Parathyroid adenoma (tissue), 2 donors: ENCODE measurements at regions not wholly inside any gene's neighbourhood (a gene's known extent, or its start where the extent isn't known, plus 50 kb on each side); places are given as distances from the start of the nearest gene placed in this dataset.

Experiments
- H2AFZ ChIP-seq: fragments of 300-600 bp; sonication (generic); one replicate; pipeline ENCODE4 v1.7.0; 2017; ENCODE audit warnings: antibody characterized with exemption, mild to moderate bottlenecking
- H3K27ac ChIP-seq: fragments of 300-600 bp; sonication (generic); one replicate; pipeline ENCODE4 v1.7.0; 2017
- H3K27me3 ChIP-seq: fragments of 300-600 bp; sonication (generic); one replicate; pipeline ENCODE4 v1.7.0; 2017; ENCODE audit warnings: low read length; ENCODE audit not compliant: control insufficient read depth, insufficient read depth
- H3K36me3 ChIP-seq: fragments of 300-600 bp; sonication (generic); one replicate; pipeline ENCODE4 v1.7.0; 2017; ENCODE audit warnings: low read length; ENCODE audit not compliant: control insufficient read depth, insufficient read depth
- H3K4me1 ChIP-seq: fragments of 300-600 bp; sonication (generic); one replicate; pipeline ENCODE4 v1.7.0; 2017; ENCODE audit warnings: control low read depth
- H3K4me2 ChIP-seq: fragments of 300-600 bp; sonication (generic); one replicate; pipeline ENCODE4 v1.7.0; 2017; ENCODE audit warnings: low read length
- H3K4me3 ChIP-seq: fragments of 300-600 bp; sonication (generic); one replicate; pipeline ENCODE4 v1.7.0; 2017; ENCODE audit warnings: low read depth, low read length
- H3K79me2 ChIP-seq: fragments of 300-600 bp; sonication (generic); one replicate; pipeline ENCODE4 v1.7.0; 2017; ENCODE audit warnings: control low read depth
- H3K9ac ChIP-seq: fragments of 300-600 bp; sonication (generic); one replicate; pipeline ENCODE4 v1.7.0; 2017; ENCODE audit warnings: mild to moderate bottlenecking
- H3K9me3 ChIP-seq: fragments of 300-600 bp; sonication (generic); one replicate; pipeline ENCODE4 v1.7.0; 2017; ENCODE audit warnings: low read length; ENCODE audit not compliant: control insufficient read depth
- TF ChIP-seq, protein P1 (sequence below): fragments of 300-600 bp; sonication (generic); IDR thresholded peaks from one replicate; pipeline ENCODE4 v1.7.0; 2017; ENCODE audit warnings: antibody characterized with exemption, mild to moderate bottlenecking
- donor health status: primary hyperparathyroidism.

DNA sequence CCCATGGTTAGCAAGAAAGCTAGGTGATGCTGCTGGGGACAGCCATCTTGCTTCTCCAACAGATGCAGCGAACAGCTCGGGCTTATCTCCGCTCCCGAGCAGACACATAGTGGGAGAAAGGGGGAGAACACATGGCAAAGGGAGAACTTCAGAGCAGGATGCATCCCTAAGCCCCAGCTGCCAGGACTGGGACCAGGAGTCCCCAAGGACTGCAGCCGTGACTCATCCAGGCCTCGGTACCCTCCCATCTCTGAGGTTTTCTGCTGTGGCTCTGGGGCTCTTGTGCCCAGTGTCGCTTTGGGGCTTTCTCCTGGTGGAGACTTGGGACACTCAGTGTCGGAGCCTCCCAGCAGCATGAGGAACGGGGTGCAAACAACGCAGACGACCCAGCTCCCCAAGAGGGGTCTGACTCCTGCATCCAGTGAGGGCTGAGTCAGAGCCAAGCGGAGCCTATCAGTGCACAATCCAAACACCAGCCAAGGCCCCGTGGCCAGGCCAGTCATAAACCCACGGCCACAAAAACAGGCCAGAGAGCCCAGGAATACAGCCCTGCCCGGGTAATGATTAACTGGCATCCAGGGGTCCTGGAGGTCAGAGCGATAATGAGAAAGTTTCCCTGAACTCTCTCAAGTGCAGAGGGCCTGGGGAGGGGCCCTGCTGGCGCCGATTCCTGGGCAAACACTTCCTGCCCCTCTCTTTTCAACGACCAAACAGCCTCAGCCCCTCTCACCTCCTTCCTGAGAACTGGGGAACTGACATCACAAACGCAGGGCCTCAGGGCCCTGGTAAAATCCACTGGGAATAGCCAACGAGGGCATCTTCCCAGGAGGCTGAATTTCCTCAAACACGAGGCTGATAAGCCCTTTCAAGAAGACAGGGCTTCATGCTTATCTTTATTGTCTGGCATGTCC is 202.9 kb downstream of the USP12 start:
- H3K4me1 ChIP-seq, result no peaks in the 10 kb centered on the region
- no peaks in the 10 kb centered on the region for H3K27me3 ChIP-seq
- H3K27ac ChIP-seq, result no peak overlapping the region
- H2AFZ ChIP-seq, result no peak overlapping the region
- H3K9ac ChIP-seq, result no peak overlapping the region
- H3K9me3 ChIP-seq, result no peaks in the 10 kb centered on the region
- no peaks in the 10 kb centered on the region for H3K79me2 ChIP-seq
- TF ChIP-seq, protein P1, sequence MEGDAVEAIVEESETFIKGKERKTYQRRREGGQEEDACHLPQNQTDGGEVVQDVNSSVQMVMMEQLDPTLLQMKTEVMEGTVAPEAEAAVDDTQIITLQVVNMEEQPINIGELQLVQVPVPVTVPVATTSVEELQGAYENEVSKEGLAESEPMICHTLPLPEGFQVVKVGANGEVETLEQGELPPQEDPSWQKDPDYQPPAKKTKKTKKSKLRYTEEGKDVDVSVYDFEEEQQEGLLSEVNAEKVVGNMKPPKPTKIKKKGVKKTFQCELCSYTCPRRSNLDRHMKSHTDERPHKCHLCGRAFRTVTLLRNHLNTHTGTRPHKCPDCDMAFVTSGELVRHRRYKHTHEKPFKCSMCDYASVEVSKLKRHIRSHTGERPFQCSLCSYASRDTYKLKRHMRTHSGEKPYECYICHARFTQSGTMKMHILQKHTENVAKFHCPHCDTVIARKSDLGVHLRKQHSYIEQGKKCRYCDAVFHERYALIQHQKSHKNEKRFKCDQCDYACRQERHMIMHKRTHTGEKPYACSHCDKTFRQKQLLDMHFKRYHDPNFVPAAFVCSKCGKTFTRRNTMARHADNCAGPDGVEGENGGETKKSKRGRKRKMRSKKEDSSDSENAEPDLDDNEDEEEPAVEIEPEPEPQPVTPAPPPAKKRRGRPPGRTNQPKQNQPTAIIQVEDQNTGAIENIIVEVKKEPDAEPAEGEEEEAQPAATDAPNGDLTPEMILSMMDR, result no peak
- no peaks in the 10 kb centered on the region for H3K36me3 ChIP-seq
- H3K4me3 ChIP-seq, result no peak overlapping the region
- H3K4me2 ChIP-seq, result no peak overlapping the region

DNA sequence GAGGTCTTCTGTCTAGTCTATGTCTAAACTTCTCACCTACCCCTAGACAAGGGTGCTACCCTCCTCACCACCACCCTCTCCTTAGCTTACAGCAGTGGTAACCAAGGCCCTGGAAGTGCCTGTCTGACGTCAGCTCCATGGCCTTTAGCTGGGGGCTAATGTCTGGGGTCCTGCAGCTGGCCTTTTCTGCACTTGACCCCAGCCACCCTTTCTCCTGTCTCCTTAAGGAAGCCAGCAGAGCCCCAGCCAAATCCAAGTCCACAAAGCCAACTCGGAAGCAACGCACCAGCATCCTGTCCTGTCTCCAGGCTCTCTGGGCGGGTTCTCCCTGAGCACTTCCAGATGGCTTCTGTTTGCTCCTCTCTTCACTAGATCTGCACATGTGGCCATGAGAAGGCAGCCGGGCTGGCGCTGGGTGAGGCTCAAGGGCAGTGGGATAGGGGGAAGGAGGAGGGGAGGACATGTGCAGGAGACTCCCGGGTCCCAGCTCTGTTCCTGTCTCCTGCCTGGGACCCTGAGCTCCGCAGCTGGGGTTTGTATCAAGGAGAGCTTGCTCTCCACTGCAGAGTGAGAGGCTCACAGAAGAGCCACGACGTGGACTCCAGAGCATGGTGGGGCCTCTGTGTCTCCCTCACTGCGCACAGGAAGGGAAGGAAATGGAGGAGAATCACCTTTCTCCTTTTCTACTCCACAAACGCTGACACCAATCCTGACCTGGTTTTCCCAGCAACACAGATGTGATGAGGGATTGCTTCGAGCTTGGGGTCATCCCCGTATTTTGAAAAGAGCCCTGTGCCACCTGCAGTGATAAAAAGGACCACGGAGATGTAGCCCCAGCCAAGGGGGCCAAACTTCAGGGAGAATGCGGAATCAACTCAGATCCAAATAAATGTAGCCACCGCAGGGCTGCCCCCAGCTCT is 204.2 kb downstream of the USP12 start:
- Histone ChIP-seq H3K9me3 (no peaks in the 10 kb centered on the region), H3K9ac (no peak overlapping the region), H3K27ac (no peak overlapping the region), H3K4me2 (no peak overlapping the region), H3K36me3 (no peaks in the 10 kb centered on the region), H3K79me2 (no peaks in the 10 kb centered on the region), H3K4me1 (no peaks in the 10 kb centered on the region), H3K27me3 (no peaks in the 10 kb centered on the region), H3K4me3 (no peak overlapping the region), H2AFZ (no peak overlapping the region)
- TF ChIP-seq, protein P1, result no peak

DNA sequence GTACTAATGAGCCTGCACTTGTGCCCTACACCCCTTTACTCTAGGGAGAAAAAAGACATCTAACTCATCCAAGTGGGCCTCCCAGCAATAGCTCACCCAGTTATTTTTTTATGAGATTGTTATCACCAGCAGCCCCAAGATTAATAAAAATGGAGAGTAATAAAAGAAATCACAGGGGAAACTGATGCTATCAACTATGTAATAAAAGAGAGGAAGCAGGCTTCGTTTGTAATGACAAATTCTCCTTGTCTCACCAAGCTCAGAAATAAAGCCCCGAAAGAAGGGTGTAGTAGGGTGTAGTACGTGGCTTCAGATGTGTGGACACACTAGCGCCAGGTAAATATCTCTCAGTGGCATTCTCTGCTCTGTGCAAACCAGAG is 204.9 kb downstream of the USP12 start:
- Histone ChIP-seq H3K27ac (no peak overlapping the region), H3K79me2 (no peaks in the 10 kb centered on the region), H3K9ac (no peak overlapping the region), H3K4me3 (no peak overlapping the region), H3K4me2 (no peak overlapping the region), H2AFZ (no peak overlapping the region), H3K4me1 (no peaks in the 10 kb centered on the region), H3K27me3 (no peaks in the 10 kb centered on the region), H3K9me3 (no peaks in the 10 kb centered on the region), H3K36me3 (no peaks in the 10 kb centered on the region)
- TF ChIP-seq, protein P1, result no peak

DNA sequence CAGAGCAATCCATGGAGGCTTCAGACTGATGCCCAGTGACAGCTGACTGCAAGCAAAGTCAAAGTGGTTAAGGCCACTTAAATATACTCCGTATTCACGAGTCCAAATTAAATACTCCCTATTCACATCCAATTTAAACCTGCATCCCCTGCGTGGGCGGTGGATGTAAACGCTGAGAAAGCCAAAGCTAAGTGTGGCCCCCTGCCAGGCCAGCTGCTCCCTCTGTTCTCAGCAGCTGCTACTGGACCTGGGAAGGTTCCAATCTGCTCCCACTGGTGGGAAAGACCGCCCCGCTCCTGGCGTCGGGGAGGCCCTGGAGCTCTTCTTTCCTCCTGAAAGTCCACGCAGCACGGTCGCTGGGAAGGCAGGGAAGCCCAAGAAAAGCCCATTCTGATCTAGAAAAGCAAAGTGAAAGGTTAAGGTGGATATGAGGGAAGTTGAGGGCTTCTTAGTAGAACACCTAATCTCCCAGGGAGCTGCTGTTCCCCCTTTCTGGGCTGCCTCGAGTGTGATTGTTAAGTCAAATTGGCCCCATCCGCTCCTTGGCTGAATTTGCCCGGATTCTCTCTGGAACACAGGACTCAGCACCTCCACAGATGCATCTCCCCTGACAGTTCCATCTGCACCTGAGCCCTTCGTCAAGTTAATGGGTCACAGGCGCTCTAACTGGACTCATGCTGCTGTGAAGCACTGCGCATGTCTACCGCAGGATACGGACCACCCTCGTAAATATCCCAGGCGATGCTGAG is 205.5 kb downstream of the USP12 start:
- H2AFZ ChIP-seq, result no peak overlapping the region
- no peaks in the 10 kb centered on the region for H3K9me3 ChIP-seq
- TF ChIP-seq, protein P1, result no peak
- H3K4me1 ChIP-seq, result no peaks in the 10 kb centered on the region
- H3K4me2 ChIP-seq, result no peak overlapping the region
- H3K36me3 ChIP-seq, result no peaks in the 10 kb centered on the region
- H3K27ac ChIP-seq, result no peak overlapping the region
- no peaks in the 10 kb centered on the region for H3K27me3 ChIP-seq
- no peaks in the 10 kb centered on the region for H3K79me2 ChIP-seq
- no peak overlapping the region for H3K9ac ChIP-seq
- H3K4me3 ChIP-seq, result no peak overlapping the region
